ENCODE measurements at regions not wholly inside any gene's neighbourhood (a gene's known extent, or its start where the extent isn't known, plus 50 kb on each side); places are given as distances from the start of the nearest gene placed in this dataset.

GRCh38 chr11:98871690-98872089 lies 149.1 kb upstream of the CNTN5 start:
- no peak overlapping the region for H3K27ac ChIP-seq (ENCODE audit: insufficient read length, low read depth, low read length)
- H2BK20ac ChIP-seq (ENCODE audit: low read depth, low read length, poor library complexity, severe bottlenecking) = no peak overlapping the region
- H3K56ac ChIP-seq (ENCODE audit: insufficient read length, low read depth, low read length) = no peak overlapping the region
- no peaks in the 10 kb centered on the region for H3K9me3 ChIP-seq (ENCODE audit: control insufficient read depth, low read depth, low read length)
- H3K27me3 ChIP-seq (ENCODE audit: insufficient read depth, low read length) = no peaks in the 10 kb centered on the region
- no peak overlapping the region for H2BK15ac ChIP-seq (ENCODE audit: low read depth, low read length)
- H3K9ac ChIP-seq (ENCODE audit: extremely low read depth, insufficient read length, low read length) = no peak overlapping the region
- H4K5ac ChIP-seq (ENCODE audit: insufficient read length, low read depth, low read length) = no peak overlapping the region
- no peak overlapping the region for H3T11ph ChIP-seq (ENCODE audit: low read length)
- no peak overlapping the region for H2AK5ac ChIP-seq (ENCODE audit: insufficient read length, low read length)
- H3K4me1 ChIP-seq (ENCODE audit: insufficient read depth, low read length) = no peaks in the 10 kb centered on the region
- H2BK12ac ChIP-seq (ENCODE audit: insufficient read length, low read depth, low read length) = no peak overlapping the region
- no peaks in the 10 kb centered on the region for H3K79me1 ChIP-seq (ENCODE audit: insufficient read depth, low read depth, low read length, poor library complexity, severe bottlenecking)
- no peaks in the 10 kb centered on the region for H3K36me3 Mint-ChIP-seq (ENCODE audit: insufficient read depth in 1 of 3, low read depth in 3 of 3)
- H3K27me3 Mint-ChIP-seq (ENCODE audit: low read depth) = no peaks in the 10 kb centered on the region
- no CpG with 5 or more reads among the region's 3 CpGs for WGBS (ENCODE audit: extremely low coverage, insufficient read length, low lambda C conversion rate)
- H3K14ac ChIP-seq (ENCODE audit: insufficient read depth, low read length) = no peak overlapping the region
- H2BK5ac ChIP-seq (ENCODE audit: insufficient read length, low read length) = no peak overlapping the region
- H3K18ac ChIP-seq (ENCODE audit: insufficient read length, low read depth, low read length) = no peak overlapping the region
- no peaks in the 10 kb centered on the region for H3K23me2 ChIP-seq (ENCODE audit: insufficient read length, low read depth, low read length, poor library complexity, severe bottlenecking)
- no peaks in the 10 kb centered on the region; a peak in 1 of 5 replicates for H3K9me3 Mint-ChIP-seq
- H3K79me2 ChIP-seq (ENCODE audit: insufficient read depth, low read length) = no peaks in the 10 kb centered on the region
- no peaks in the 10 kb centered on the region for H4K20me1 ChIP-seq (ENCODE audit: control insufficient read depth, insufficient read depth, insufficient read length)
- H4K8ac ChIP-seq (replicated peaks; ENCODE audit: insufficient read length, low read depth, low read length) = no peak overlapping the region
- no peak overlapping the region for H3K23ac ChIP-seq (ENCODE audit: insufficient read length, low read depth, low read length)
- no peak for DNase-seq
- H3K4ac ChIP-seq (ENCODE audit: low read depth, low read length) = no peak overlapping the region
- no peak overlapping the region for H4K91ac ChIP-seq (ENCODE audit: insufficient read length, low read depth, low read length)
- no peak overlapping the region for H2BK120ac ChIP-seq (ENCODE audit: low read depth, low read length, poor library complexity, severe bottlenecking)
- no peak overlapping the region for H3K4me2 ChIP-seq (ENCODE audit: insufficient read depth, insufficient read length, low read length)
- peaks cover 3 to 4% of the 10 kb centered on the region in 2 experiments for H3K4me1 Mint-ChIP-seq
- no peak overlapping the region for H2AFZ ChIP-seq (ENCODE audit: low read length)
- no peak overlapping the region for H3K27ac Mint-ChIP-seq
- no peak for TF ChIP-seq CTCF (conservative IDR thresholded peaks at IDR 0.05)
- no peak overlapping the region for H3K4me3 Mint-ChIP-seq
